Naive thymus-derived CD4-positive, alpha-beta T cell (primary cell): ENCODE measurements at regions not wholly inside any gene's neighbourhood (a gene's known extent, or its start where the extent isn't known, plus 50 kb on each side); places are given as distances from the start of the nearest gene placed in this dataset.

Source experiments
- ATAC-seq: fragments of 150-1000 bp; cut with Tn5 transposase; 2 replicates; pipeline ENCODE4 v1.10.0; 2021; ENCODE audit warnings: mild to moderate bottlenecking, moderate library complexity
- CTCF ChIA-PET: fragments of 350-600 bp; sonication (Branson Sonifier 250); formaldehyde crosslinking; loops from one replicate; lab custom pipeline; 2021; ENCODE audit warnings: antibody characterized with exemption; lab: Charles Lee
- POLR2A ChIA-PET: fragments of 350-600 bp; sonication (Branson Sonifier 250); formaldehyde crosslinking; loops from one replicate; lab custom pipeline; 2021; ENCODE audit warnings: antibody characterized with exemption, inconsistent platforms; lab: Charles Lee
- DNase-seq, 9 donors: peaks; one replicate each; pipeline versions ENCODE4 v3.0.0 to v3.0.0-alpha.2; 2020 to 2022; ENCODE audit warnings: mixed read lengths in 1 of 9
- H3K27ac ChIP-seq: one replicate; pipeline ENCODE4 v1.7.0; 2013; ENCODE audit warnings: mild to moderate bottlenecking, low read depth, low read length, moderate library complexity
- H3K27me3 ChIP-seq, 2 donors: one replicate each; pipeline ENCODE4 v1.7.0; 2013; ENCODE audit warnings: low read length in 2 of 2, mild to moderate bottlenecking in 2 of 2, moderate library complexity in 2 of 2; ENCODE audit not compliant: control insufficient read depth in 2 of 2, insufficient read depth in 2 of 2
- H3K36me3 ChIP-seq, 3 experiments: 1 replicate in 2 of 3; 2 replicates in 1 of 3; pipeline ENCODE4 v1.7.0; 2013; ENCODE audit warnings: low read length in 3 of 3, mild to moderate bottlenecking in 3 of 3, moderate library complexity in 1 of 3; ENCODE audit not compliant: insufficient read depth in 3 of 3, control insufficient read depth in 2 of 3
- H3K4me1 ChIP-seq, 2 donors: one replicate each; pipeline ENCODE4 v1.7.0; 2013; ENCODE audit warnings: low read length in 2 of 2, mild to moderate bottlenecking in 2 of 2, moderate library complexity in 1 of 2; ENCODE audit not compliant: control insufficient read depth in 2 of 2, insufficient read depth in 2 of 2
- H3K4me3 ChIP-seq: 2 replicates; pipeline ENCODE4 v1.7.0; 2013; ENCODE audit warnings: mild to moderate bottlenecking, low read length
- H3K9me3 ChIP-seq, 3 experiments: 1 replicate in 2 of 3; 2 replicates in 1 of 3; pipeline ENCODE4 v1.7.0; 2013; ENCODE audit warnings: low read length in 3 of 3; ENCODE audit not compliant: control insufficient read depth in 2 of 3
- H3K27ac Mint-ChIP-seq, 9 donors: one replicate each; pipeline ENCODE4 v1.8.0; 2020 to 2022; ENCODE audit warnings: mixed read lengths in 9 of 9, mild to moderate bottlenecking in 8 of 9, moderate library complexity in 5 of 9, inconsistent platforms in 2 of 9
- H3K27me3 Mint-ChIP-seq, 5 donors: one replicate each; pipeline ENCODE4 v1.8.0; 2021 to 2022; ENCODE audit warnings: mixed read lengths in 5 of 5, mild to moderate bottlenecking in 1 of 5
- H3K36me3 Mint-ChIP-seq, 5 donors: one replicate each; pipeline ENCODE4 v1.8.0; 2020 to 2022; ENCODE audit warnings: mixed read lengths in 5 of 5, mild to moderate bottlenecking in 3 of 5, inconsistent platforms in 1 of 5
- H3K4me1 Mint-ChIP-seq, 7 donors: one replicate each; pipeline ENCODE4 v1.8.0; 2020 to 2022; ENCODE audit warnings: mixed read lengths in 7 of 7, mild to moderate bottlenecking in 3 of 7, inconsistent platforms in 1 of 7
- H3K4me3 Mint-ChIP-seq, 10 donors: one replicate each; pipeline ENCODE4 v1.8.0; 2020 to 2022; ENCODE audit warnings: mild to moderate bottlenecking in 10 of 10, mixed read lengths in 10 of 10, moderate library complexity in 6 of 10, inconsistent platforms in 2 of 10
- H3K9me3 Mint-ChIP-seq, 11 donors: one replicate each; pipeline ENCODE4 v1.8.0; 2020 to 2022; ENCODE audit warnings: mixed read lengths in 11 of 11, mild to moderate bottlenecking in 4 of 11, inconsistent platforms in 1 of 11, moderate library complexity in 1 of 11
- intact Hi-C, 2 donors: fragments of 100-400 bp; cut with micrococcal nuclease; formaldehyde crosslinking; loops; one replicate each; pipeline ENCODE4 v1.15.1; 2023

DNA sequence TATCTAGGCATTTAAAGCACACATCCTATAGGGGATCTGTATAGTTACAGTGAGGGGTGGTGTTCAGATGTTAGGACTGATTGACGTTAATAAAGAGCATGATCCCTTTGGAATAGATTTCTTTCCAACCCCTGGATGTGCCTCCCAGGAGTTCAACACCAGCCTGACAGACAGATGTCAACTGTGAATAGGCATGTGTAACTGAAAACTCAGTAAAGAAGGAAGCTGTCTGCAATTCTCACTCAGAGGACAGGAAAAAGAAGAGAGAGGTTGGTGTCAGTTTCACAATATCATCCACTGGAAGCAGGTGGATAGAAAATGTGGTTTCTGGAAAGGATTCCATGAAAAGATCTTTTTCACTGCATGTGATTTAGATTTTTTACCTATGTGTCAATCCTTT is 396.3 kb downstream of the NSUN3 start:
- intact Hi-C loops = no loop called here
- ChIA-PET CTCF (no interaction called here), POLR2A (no interaction called here)
- no peaks in the 10 kb centered on the region for H3K27me3 Mint-ChIP-seq
- H3K36me3 ChIP-seq = no peaks in the 10 kb centered on the region
- no peaks in the 10 kb centered on the region for H3K9me3 ChIP-seq
- H3K4me1 ChIP-seq = no peaks in the 10 kb centered on the region
- H3K4me3 ChIP-seq = no peak overlapping the region
- DNase-seq (no peak), ATAC-seq (no peak)
- H3K4me1 Mint-ChIP-seq = no peaks in the 10 kb centered on the region
- no peaks in the 10 kb centered on the region for H3K36me3 Mint-ChIP-seq
- H3K9me3 Mint-ChIP-seq = peaks cover 0 to 27% (median 1%) of the 10 kb centered on the region in 11 donors
- no peaks in the 10 kb centered on the region for H3K27me3 ChIP-seq
- H3K4me3 Mint-ChIP-seq = no peak overlapping the region
- H3K27ac ChIP-seq = no peak overlapping the region
- no peak overlapping the region for H3K27ac Mint-ChIP-seq

DNA sequence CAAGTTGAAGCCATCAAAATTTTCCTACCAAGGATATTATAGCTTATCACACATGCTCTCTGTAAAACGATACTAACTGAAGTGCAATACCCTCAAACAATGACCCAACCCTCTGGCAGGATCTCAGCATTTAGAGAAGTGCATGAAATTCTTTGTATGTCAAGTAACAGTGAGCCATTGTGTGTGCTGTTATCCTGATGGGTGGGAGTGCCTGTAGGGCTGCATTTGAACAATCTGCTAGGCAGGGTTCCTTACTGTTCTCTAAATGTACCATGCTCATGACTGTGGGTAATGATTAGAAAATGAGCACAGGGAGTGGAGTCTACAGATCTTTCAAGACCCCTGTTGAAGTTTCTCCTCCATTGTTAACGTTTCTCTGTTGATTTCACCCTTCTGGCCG is 398.1 kb downstream of the NSUN3 start:
- Histone ChIP-seq H3K4me3 (no peak overlapping the region), H3K9me3 (no peaks in the 10 kb centered on the region), H3K36me3 (no peaks in the 10 kb centered on the region), H3K27me3 (no peaks in the 10 kb centered on the region), H3K27ac (no peak overlapping the region), H3K4me1 (no peaks in the 10 kb centered on the region)
- no peaks in the 10 kb centered on the region for H3K27me3 Mint-ChIP-seq
- H3K4me3 Mint-ChIP-seq = no peak overlapping the region
- H3K4me1 Mint-ChIP-seq = no peaks in the 10 kb centered on the region
- CTCF ChIA-PET = no interaction called here
- no peak for DNase-seq
- H3K9me3 Mint-ChIP-seq = peaks cover 0 to 24% (median 0%) of the 10 kb centered on the region in 11 donors
- H3K27ac Mint-ChIP-seq = no peak overlapping the region
- POLR2A ChIA-PET = no interaction called here
- intact Hi-C loops = no loop called here
- no peaks in the 10 kb centered on the region for H3K36me3 Mint-ChIP-seq
- no peak for ATAC-seq

- H3K9me3 Mint-ChIP-seq = peaks cover 0 to 18% (median 3%) of the 10 kb centered on the region in 11 donors
- Histone ChIP-seq H3K4me3 (no peak overlapping the region), H3K36me3 (no peaks in the 10 kb centered on the region), H3K27me3 (no peaks in the 10 kb centered on the region), H3K27ac (no peak overlapping the region), H3K9me3 (no peaks in the 10 kb centered on the region), H3K4me1 (no peaks in the 10 kb centered on the region)
- ChIA-PET POLR2A (no interaction called here), CTCF (no interaction called here)
- no peak for ATAC-seq
- no peak for DNase-seq
- H3K27ac Mint-ChIP-seq = no peak overlapping the region
- intact Hi-C loops = no loop called here
- H3K27me3 Mint-ChIP-seq = no peaks in the 10 kb centered on the region
- H3K4me3 Mint-ChIP-seq = no peak overlapping the region
- H3K4me1 Mint-ChIP-seq = no peaks in the 10 kb centered on the region
- H3K36me3 Mint-ChIP-seq = no peaks in the 10 kb centered on the region
Observed at GRCh38 chr3:94462931-94463330, 400.1 kb downstream of the NSUN3 start.

DNA sequence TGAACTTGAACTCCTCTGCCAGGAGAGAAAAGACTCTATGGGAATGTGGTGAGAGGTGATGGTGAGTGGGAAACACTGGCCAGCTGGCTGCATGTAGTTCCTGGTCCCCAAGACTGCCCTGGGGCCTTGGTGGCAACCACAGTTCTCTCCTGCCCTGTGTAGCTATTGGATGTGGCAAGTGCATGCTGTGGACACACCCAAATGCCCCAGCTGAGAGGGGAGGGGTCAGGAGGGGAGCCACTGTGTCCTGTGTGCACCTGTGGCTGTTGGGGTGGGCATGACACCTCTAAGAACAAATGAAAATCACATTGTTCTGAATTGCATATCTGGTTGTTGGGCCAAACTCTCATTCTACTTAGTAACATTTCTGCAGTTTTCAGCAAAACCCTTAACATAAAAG is 409.6 kb downstream of the NSUN3 start:
- intact Hi-C loops = no loop called here
- H3K9me3 ChIP-seq = peaks cover 0 to 5% (median 0%) of the 10 kb centered on the region in 3 experiments
- DNase-seq = no peak
- no peaks in the 10 kb centered on the region for H3K27me3 ChIP-seq
- Mint-ChIP-seq H3K4me3 (no peak overlapping the region), H3K4me1 (no peaks in the 10 kb centered on the region), H3K27me3 (no peaks in the 10 kb centered on the region), H3K36me3 (no peaks in the 10 kb centered on the region), H3K27ac (no peak overlapping the region), H3K9me3 (peaks cover 3 to 44% (median 11%) of the 10 kb centered on the region in 11 donors)
- ChIA-PET CTCF (no interaction called here), POLR2A (no interaction called here)
- H3K4me1 ChIP-seq = no peaks in the 10 kb centered on the region
- no peaks in the 10 kb centered on the region for H3K36me3 ChIP-seq
- no peak overlapping the region for H3K4me3 ChIP-seq
- no peak overlapping the region for H3K27ac ChIP-seq
- ATAC-seq = no peak

DNA sequence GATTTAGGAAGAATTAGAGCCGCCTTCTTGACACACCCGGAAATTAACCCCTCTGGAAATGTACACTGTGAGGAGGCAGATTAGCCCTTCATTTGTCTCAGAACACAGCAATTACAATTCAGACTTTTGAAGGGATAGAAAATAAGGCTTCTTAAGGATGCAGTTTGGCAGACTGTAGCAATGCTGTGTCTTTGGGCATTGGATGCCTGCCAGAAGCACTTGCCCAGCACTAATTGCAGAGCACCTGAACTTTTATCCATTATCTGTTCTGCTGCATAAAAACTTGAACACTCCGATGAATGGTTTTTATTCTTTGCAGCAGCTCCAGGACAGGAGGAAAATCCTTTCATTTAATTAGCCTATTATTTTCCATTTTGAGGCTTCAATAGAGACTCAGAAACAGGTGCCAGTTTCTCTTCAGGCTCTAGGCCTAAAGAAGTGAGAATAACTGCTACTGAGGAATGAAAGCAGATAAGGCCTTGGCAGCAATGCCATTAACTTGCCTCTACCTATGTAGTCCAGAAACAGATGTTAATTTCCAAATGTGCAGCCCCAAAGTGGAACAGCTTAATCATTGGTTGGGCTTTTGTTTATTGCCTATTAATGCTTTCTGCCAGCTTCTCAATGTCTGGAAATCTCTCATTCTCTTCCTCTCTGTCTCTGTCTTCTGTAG is 418.5 kb downstream of the NSUN3 start:
- H3K4me1 Mint-ChIP-seq = no peaks in the 10 kb centered on the region
- POLR2A ChIA-PET = no interaction called here
- ATAC-seq (no peak), DNase-seq (no peak)
- Histone ChIP-seq H3K36me3 (no peaks in the 10 kb centered on the region), H3K27me3 (no peaks in the 10 kb centered on the region), H3K4me1 (no peaks in the 10 kb centered on the region), H3K27ac (no peak overlapping the region), H3K9me3 (no peaks in the 10 kb centered on the region), H3K4me3 (no peak overlapping the region)
- H3K4me3 Mint-ChIP-seq = no peak overlapping the region
- no peaks in the 10 kb centered on the region for H3K36me3 Mint-ChIP-seq
- H3K9me3 Mint-ChIP-seq = peaks cover 0 to 14% (median 4%) of the 10 kb centered on the region in 11 donors
- H3K27ac Mint-ChIP-seq = no peak overlapping the region
- CTCF ChIA-PET = no interaction called here
- intact Hi-C loops = no loop called here
- no peaks in the 10 kb centered on the region for H3K27me3 Mint-ChIP-seq

- Histone ChIP-seq H3K27ac (no peak overlapping the region), H3K27me3 (no peaks in the 10 kb centered on the region), H3K4me3 (no peak overlapping the region), H3K4me1 (no peaks in the 10 kb centered on the region), H3K9me3 (no peaks in the 10 kb centered on the region), H3K36me3 (no peaks in the 10 kb centered on the region)
- ChIA-PET CTCF (no interaction called here), POLR2A (no interaction called here)
- Mint-ChIP-seq H3K36me3 (no peaks in the 10 kb centered on the region), H3K27me3 (no peaks in the 10 kb centered on the region), H3K9me3 (peaks cover 0 to 6% (median 2%) of the 10 kb centered on the region in 11 donors), H3K4me1 (no peaks in the 10 kb centered on the region), H3K4me3 (no peak overlapping the region), H3K27ac (no peak overlapping the region)
- intact Hi-C loops = no loop called here
- ATAC-seq = no peak
- no peak for DNase-seq
Observed at GRCh38 chr3:94482686-94483085, 419.8 kb downstream of the NSUN3 start.

DNA sequence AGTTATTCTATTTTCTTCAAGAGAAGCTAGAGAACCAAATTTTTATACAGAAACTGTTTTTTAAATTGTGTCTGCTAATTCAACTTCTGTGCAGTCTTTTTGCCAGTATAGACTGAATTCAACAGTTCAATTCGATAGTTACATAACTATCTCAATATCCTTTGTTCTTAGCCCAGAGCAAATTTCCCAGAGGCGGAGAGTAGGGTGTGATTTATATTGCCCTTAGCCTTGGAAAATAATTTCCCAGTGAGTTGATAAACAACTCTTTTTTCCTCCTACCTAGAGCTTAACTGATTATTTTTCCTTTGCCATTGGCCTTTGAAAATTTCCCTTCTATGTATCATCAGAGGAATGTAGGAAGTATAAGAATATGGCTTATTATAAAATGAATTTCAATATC is 420.5 kb downstream of the NSUN3 start:
- no peaks in the 10 kb centered on the region for H3K4me1 ChIP-seq
- no peak for ATAC-seq
- H3K36me3 Mint-ChIP-seq = no peaks in the 10 kb centered on the region
- H3K27me3 Mint-ChIP-seq = no peaks in the 10 kb centered on the region
- H3K4me1 Mint-ChIP-seq = no peaks in the 10 kb centered on the region
- intact Hi-C loops = no loop called here
- ChIA-PET CTCF (no interaction called here), POLR2A (no interaction called here)
- H3K27ac ChIP-seq = no peak overlapping the region
- H3K4me3 ChIP-seq = no peak overlapping the region
- no peak overlapping the region for H3K4me3 Mint-ChIP-seq
- DNase-seq = no peak
- H3K27ac Mint-ChIP-seq = no peak overlapping the region
- no peaks in the 10 kb centered on the region for H3K9me3 ChIP-seq
- H3K9me3 Mint-ChIP-seq = peaks cover 0 to 6% (median 2%) of the 10 kb centered on the region in 11 donors
- H3K27me3 ChIP-seq = no peaks in the 10 kb centered on the region
- H3K36me3 ChIP-seq = no peaks in the 10 kb centered on the region
